Colonic mucosa (tissue), 4 donors: ENCODE measurements at regions not wholly inside any gene's neighbourhood (a gene's known extent, or its start where the extent isn't known, plus 50 kb on each side); places are given as distances from the start of the nearest gene placed in this dataset.

Experiments used
- DNase-seq: peaks from one replicate; pipeline ENCODE4 v3.0.0-alpha.2; 2020
- H3K27ac ChIP-seq: fragments of 200-600 bp; one replicate; pipeline ENCODE4 v1.8.0; 2021
- H3K27me3 ChIP-seq: fragments of 200-600 bp; one replicate; pipeline ENCODE4 v1.8.0; 2021
- H3K36me3 ChIP-seq: fragments of 200-600 bp; one replicate; pipeline ENCODE4 v1.8.0; 2021
- H3K4me1 ChIP-seq: fragments of 200-600 bp; one replicate; pipeline ENCODE4 v1.8.0; 2021; ENCODE audit warnings: mild to moderate bottlenecking
- H3K4me3 ChIP-seq: fragments of 200-600 bp; one replicate; pipeline ENCODE4 v1.8.0; 2021
- H3K9ac ChIP-seq, 2 donors: one replicate each; pipeline ENCODE4 v1.7.0; 2013; ENCODE audit warnings: control low read depth in 2 of 2, low read depth in 2 of 2, low read length in 2 of 2
- H3K9me3 ChIP-seq: fragments of 200-600 bp; one replicate; pipeline ENCODE4 v1.8.0; 2021
- intact Hi-C: fragments of 100-400 bp; cut with DNase I; formaldehyde crosslinking; loops from one replicate; pipeline ENCODE4 v1.14.1; 2022
- TF ChIP-seq, protein P1 (sequence below): fragments of 200-600 bp; IDR thresholded peaks from one replicate; pipeline ENCODE4 v1.8.0; 2022; ENCODE audit warnings: antibody characterized with exemption, mild to moderate bottlenecking
- donor health status: healthy.
- donor health status: DM: no; HTN: no; CAD: no.
- donor health status: DM: no; HTN: no; CAD: no.

DNA sequence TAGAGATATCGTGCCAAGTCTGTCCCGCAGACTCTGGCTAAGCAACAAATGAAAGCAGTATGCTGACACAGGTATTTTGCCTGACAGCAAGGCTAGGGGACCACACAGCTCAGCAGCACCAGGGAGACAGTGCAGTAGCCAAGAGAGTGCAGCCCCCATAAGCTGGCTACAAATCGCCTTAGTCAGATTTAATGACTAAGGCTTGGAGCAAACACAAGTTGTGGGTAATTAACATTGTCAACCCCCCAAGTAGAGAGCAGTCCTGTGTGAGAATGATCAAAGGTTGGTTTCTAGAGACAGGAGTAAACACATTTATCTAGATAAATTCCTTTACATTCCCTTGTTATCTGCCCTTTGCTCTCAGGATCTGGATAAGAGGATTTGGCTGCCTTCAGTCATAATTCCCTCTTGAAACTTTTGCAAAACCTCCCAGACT is 1434.5 kb upstream of the CDH6 start:
- Histone ChIP-seq H3K4me3 (no peak overlapping the region), H3K4me1 (no peaks in the 10 kb centered on the region), H3K27ac (no peak overlapping the region), H3K9ac (no peak overlapping the region), H3K36me3 (no peaks in the 10 kb centered on the region), H3K27me3 (no peaks in the 10 kb centered on the region), H3K9me3 (no peaks in the 10 kb centered on the region)
- TF ChIP-seq, protein P1, sequence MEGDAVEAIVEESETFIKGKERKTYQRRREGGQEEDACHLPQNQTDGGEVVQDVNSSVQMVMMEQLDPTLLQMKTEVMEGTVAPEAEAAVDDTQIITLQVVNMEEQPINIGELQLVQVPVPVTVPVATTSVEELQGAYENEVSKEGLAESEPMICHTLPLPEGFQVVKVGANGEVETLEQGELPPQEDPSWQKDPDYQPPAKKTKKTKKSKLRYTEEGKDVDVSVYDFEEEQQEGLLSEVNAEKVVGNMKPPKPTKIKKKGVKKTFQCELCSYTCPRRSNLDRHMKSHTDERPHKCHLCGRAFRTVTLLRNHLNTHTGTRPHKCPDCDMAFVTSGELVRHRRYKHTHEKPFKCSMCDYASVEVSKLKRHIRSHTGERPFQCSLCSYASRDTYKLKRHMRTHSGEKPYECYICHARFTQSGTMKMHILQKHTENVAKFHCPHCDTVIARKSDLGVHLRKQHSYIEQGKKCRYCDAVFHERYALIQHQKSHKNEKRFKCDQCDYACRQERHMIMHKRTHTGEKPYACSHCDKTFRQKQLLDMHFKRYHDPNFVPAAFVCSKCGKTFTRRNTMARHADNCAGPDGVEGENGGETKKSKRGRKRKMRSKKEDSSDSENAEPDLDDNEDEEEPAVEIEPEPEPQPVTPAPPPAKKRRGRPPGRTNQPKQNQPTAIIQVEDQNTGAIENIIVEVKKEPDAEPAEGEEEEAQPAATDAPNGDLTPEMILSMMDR = no peak
- no peak for DNase-seq
- intact Hi-C loops = no loop called here

DNA sequence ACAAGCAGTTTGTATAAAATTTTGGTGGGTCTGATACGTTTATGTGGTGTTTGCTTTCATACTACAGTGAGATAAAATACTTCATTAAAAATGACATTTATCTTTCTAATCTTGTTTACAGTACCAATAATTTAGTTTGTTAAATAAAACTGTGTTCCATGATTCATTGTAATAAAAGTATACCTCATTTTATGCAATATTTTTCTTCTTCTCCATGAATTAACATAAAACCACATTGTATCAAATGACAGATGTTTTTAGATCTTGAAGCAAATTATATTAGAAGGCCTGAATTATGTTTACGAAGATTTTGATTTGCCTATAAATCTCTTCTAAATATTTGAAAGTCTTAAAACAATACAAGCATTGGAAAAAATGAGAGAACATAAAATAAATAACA is 1443.0 kb upstream of the CDH6 start:
- H3K36me3 ChIP-seq = no peaks in the 10 kb centered on the region
- intact Hi-C loops = no loop called here
- H3K4me3 ChIP-seq = no peak overlapping the region
- no peak overlapping the region for H3K27ac ChIP-seq
- no peak overlapping the region for H3K9ac ChIP-seq
- H3K9me3 ChIP-seq = no peaks in the 10 kb centered on the region
- DNase-seq = no peak
- no peaks in the 10 kb centered on the region for H3K27me3 ChIP-seq
- TF ChIP-seq, protein P1 = no peak
- no peaks in the 10 kb centered on the region for H3K4me1 ChIP-seq

- H3K4me3 ChIP-seq = no peak overlapping the region
- intact Hi-C loops = no loop called here
- H3K4me1 ChIP-seq = no peaks in the 10 kb centered on the region
- H3K9me3 ChIP-seq = no peaks in the 10 kb centered on the region
- H3K9ac ChIP-seq = no peak overlapping the region
- no peak overlapping the region for H3K27ac ChIP-seq
- no peak for DNase-seq
- TF ChIP-seq, protein P1 = no peak
- H3K27me3 ChIP-seq = no peaks in the 10 kb centered on the region
- no peaks in the 10 kb centered on the region for H3K36me3 ChIP-seq
Measured at GRCh38 chr5:29744618-29745017, 1448.9 kb upstream of the CDH6 start.

- no peaks in the 10 kb centered on the region for H3K27me3 ChIP-seq
- no peaks in the 10 kb centered on the region for H3K9me3 ChIP-seq
- no peak overlapping the region for H3K27ac ChIP-seq
- intact Hi-C loops = no loop called here
- TF ChIP-seq, protein P1 = no peak
- DNase-seq = no peak
- H3K4me1 ChIP-seq = no peaks in the 10 kb centered on the region
- H3K4me3 ChIP-seq = no peak overlapping the region
- no peaks in the 10 kb centered on the region for H3K36me3 ChIP-seq
- no peak overlapping the region for H3K9ac ChIP-seq
Measured at GRCh38 chr5:29720954-29721353, 1472.5 kb upstream of the CDH6 start.

- Histone ChIP-seq H3K36me3 (no peaks in the 10 kb centered on the region), H3K27me3 (no peaks in the 10 kb centered on the region), H3K4me1 (no peaks in the 10 kb centered on the region), H3K9me3 (no peaks in the 10 kb centered on the region), H3K4me3 (no peak overlapping the region), H3K27ac (no peak overlapping the region), H3K9ac (no peak overlapping the region)
- intact Hi-C loops = no loop called here
- no peak for DNase-seq
- TF ChIP-seq, protein P1 = no peak
Measured at GRCh38 chr5:29719171-29719570, 1474.3 kb upstream of the CDH6 start.

DNA sequence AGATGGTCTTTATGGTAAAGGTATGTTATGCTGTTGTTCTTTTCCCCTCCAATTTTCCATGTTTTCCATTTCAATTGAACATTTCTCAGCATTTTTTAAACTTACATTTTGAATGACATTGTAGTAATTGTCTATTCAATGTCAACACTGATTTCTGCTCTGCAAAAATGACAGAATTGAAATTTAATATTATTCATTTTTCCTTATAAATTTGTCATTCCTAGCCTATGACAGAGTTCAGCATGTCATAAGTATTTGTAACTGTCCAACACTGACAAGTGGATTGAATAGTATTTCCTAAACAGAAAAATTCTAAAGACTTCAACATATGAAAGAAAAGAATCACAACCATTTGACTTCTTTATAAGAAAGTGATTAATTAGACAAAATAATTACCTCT is 1478.3 kb upstream of the CDH6 start:
- no peak overlapping the region for H3K27ac ChIP-seq
- no peak for DNase-seq
- H3K36me3 ChIP-seq = no peaks in the 10 kb centered on the region
- no peak overlapping the region for H3K9ac ChIP-seq
- intact Hi-C loops = no loop called here
- no peaks in the 10 kb centered on the region for H3K9me3 ChIP-seq
- H3K4me1 ChIP-seq = no peaks in the 10 kb centered on the region
- no peaks in the 10 kb centered on the region for H3K27me3 ChIP-seq
- no peak overlapping the region for H3K4me3 ChIP-seq
- TF ChIP-seq, protein P1 = no peak
